HL-60 (cell line): ENCODE measurements at regions not wholly inside any gene's neighbourhood (a gene's known extent, or its start where the extent isn't known, plus 50 kb on each side); places are given as distances from the start of the nearest gene placed in this dataset.

ENCODE experiments used
- POLR2AphosphoS5 ChIP-seq: IDR thresholded peaks from 2 replicates; pipeline ENCODE4 v1.6.1; 2012; ENCODE audit warnings: low read depth
- TF ChIP-seq, protein P1 (sequence below): IDR thresholded peaks from one replicate; pipeline ENCODE4 v1.5.1; 2011; ENCODE audit warnings: low read length, control low read depth, inconsistent platforms; ENCODE audit not compliant: insufficient read depth
- TF ChIP-seq, protein P2 (sequence below): IDR thresholded peaks from 2 replicates; pipeline ENCODE4 v1.6.1; 2012; ENCODE audit warnings: low read depth; ENCODE audit not compliant: insufficient replicate concordance

DNA sequence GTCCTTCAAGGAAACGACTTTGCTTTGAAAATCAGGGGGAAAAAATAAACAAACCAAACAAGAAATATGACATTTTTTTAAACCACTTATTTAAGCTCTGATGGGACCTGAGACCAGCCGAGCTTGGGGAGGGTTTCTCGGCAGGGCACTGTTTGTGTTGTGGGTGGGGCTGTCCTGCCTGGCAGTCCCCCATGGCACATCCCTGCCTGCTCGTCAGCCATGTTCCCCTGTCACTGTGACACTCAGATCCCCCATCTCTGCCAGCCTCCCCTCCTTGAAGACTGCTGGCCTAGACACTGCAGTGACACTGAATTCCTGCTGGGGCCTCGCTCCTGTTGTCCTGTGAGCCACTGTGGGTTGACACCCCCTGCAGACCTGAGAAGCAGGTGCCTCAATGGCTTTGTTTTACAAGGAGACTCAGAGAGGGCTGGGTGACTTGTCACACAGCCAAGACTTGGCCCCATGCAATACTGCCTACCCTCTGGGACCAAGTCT, 95.1 kb upstream of the PTPN1 start:
- TF ChIP-seq, protein P1, sequence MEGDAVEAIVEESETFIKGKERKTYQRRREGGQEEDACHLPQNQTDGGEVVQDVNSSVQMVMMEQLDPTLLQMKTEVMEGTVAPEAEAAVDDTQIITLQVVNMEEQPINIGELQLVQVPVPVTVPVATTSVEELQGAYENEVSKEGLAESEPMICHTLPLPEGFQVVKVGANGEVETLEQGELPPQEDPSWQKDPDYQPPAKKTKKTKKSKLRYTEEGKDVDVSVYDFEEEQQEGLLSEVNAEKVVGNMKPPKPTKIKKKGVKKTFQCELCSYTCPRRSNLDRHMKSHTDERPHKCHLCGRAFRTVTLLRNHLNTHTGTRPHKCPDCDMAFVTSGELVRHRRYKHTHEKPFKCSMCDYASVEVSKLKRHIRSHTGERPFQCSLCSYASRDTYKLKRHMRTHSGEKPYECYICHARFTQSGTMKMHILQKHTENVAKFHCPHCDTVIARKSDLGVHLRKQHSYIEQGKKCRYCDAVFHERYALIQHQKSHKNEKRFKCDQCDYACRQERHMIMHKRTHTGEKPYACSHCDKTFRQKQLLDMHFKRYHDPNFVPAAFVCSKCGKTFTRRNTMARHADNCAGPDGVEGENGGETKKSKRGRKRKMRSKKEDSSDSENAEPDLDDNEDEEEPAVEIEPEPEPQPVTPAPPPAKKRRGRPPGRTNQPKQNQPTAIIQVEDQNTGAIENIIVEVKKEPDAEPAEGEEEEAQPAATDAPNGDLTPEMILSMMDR, result no peak
- TF ChIP-seq, protein P2, sequence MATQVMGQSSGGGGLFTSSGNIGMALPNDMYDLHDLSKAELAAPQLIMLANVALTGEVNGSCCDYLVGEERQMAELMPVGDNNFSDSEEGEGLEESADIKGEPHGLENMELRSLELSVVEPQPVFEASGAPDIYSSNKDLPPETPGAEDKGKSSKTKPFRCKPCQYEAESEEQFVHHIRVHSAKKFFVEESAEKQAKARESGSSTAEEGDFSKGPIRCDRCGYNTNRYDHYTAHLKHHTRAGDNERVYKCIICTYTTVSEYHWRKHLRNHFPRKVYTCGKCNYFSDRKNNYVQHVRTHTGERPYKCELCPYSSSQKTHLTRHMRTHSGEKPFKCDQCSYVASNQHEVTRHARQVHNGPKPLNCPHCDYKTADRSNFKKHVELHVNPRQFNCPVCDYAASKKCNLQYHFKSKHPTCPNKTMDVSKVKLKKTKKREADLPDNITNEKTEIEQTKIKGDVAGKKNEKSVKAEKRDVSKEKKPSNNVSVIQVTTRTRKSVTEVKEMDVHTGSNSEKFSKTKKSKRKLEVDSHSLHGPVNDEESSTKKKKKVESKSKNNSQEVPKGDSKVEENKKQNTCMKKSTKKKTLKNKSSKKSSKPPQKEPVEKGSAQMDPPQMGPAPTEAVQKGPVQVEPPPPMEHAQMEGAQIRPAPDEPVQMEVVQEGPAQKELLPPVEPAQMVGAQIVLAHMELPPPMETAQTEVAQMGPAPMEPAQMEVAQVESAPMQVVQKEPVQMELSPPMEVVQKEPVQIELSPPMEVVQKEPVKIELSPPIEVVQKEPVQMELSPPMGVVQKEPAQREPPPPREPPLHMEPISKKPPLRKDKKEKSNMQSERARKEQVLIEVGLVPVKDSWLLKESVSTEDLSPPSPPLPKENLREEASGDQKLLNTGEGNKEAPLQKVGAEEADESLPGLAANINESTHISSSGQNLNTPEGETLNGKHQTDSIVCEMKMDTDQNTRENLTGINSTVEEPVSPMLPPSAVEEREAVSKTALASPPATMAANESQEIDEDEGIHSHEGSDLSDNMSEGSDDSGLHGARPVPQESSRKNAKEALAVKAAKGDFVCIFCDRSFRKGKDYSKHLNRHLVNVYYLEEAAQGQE, result no peak
- no peak for TF ChIP-seq POLR2AphosphoS5
